ENCODE measurements at regions not wholly inside any gene's neighbourhood (a gene's known extent, or its start where the extent isn't known, plus 50 kb on each side); places are given as distances from the start of the nearest gene placed in this dataset.

DNA sequence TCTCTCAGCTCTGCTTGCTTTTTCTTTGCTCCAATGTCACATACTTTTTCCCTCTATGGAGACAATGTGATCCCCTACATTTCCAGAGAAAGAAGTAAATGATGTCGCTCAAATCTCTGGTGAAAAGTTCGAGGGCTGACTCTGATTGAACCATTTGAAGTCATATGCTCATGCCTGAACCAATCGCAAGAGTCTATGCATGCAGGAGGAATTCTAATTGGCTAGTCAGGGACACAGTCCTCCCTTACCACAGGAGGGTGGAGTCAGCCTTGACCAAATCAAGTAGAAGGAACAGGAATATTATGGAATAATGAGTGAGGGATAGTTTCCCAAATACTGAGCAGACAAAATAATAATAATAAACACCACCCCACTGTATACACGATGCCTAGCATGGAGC, 96.8 kb downstream of the PRLHR start:
- TF ChIP-seq CHD4 (IDR thresholded peaks at IDR 0.05; ENCODE audit: borderline replicate concordance) (no peak), FOSL2 (IDR thresholded peaks at IDR 0.05) (no peak), FOSL2 (CRISPR knock-in tag; IDR thresholded peaks at IDR 0.05) (no peak), ESRRA (IDR thresholded peaks at IDR 0.05; ENCODE audit: borderline replicate concordance, low read length) (no peak), RNF2 (IDR thresholded peaks at IDR 0.05; ENCODE audit: borderline replicate concordance, low read depth) (no peak), NFE2L2 (conservative IDR thresholded peaks at IDR 0.05; ENCODE audit: low read length) (no peak), CHD2 (IDR thresholded peaks at IDR 0.05; ENCODE audit: low read length, partially characterized antibody) (no peak), HDAC2 (IDR thresholded peaks at IDR 0.05) (no peak), HOXA7 (CRISPR knock-in tag; IDR thresholded peaks at IDR 0.05) (no peak), EP300 (IDR thresholded peaks at IDR 0.05) (no peak)
- TF ChIP-seq, protein P1, sequence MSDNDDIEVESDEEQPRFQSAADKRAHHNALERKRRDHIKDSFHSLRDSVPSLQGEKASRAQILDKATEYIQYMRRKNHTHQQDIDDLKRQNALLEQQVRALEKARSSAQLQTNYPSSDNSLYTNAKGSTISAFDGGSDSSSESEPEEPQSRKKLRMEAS (IDR thresholded peaks at IDR 0.05), result no peak
- TF ChIP-seq, protein P2, sequence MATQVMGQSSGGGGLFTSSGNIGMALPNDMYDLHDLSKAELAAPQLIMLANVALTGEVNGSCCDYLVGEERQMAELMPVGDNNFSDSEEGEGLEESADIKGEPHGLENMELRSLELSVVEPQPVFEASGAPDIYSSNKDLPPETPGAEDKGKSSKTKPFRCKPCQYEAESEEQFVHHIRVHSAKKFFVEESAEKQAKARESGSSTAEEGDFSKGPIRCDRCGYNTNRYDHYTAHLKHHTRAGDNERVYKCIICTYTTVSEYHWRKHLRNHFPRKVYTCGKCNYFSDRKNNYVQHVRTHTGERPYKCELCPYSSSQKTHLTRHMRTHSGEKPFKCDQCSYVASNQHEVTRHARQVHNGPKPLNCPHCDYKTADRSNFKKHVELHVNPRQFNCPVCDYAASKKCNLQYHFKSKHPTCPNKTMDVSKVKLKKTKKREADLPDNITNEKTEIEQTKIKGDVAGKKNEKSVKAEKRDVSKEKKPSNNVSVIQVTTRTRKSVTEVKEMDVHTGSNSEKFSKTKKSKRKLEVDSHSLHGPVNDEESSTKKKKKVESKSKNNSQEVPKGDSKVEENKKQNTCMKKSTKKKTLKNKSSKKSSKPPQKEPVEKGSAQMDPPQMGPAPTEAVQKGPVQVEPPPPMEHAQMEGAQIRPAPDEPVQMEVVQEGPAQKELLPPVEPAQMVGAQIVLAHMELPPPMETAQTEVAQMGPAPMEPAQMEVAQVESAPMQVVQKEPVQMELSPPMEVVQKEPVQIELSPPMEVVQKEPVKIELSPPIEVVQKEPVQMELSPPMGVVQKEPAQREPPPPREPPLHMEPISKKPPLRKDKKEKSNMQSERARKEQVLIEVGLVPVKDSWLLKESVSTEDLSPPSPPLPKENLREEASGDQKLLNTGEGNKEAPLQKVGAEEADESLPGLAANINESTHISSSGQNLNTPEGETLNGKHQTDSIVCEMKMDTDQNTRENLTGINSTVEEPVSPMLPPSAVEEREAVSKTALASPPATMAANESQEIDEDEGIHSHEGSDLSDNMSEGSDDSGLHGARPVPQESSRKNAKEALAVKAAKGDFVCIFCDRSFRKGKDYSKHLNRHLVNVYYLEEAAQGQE (IDR thresholded peaks at IDR 0.05), result no peak
- TF ChIP-seq, protein P3, sequence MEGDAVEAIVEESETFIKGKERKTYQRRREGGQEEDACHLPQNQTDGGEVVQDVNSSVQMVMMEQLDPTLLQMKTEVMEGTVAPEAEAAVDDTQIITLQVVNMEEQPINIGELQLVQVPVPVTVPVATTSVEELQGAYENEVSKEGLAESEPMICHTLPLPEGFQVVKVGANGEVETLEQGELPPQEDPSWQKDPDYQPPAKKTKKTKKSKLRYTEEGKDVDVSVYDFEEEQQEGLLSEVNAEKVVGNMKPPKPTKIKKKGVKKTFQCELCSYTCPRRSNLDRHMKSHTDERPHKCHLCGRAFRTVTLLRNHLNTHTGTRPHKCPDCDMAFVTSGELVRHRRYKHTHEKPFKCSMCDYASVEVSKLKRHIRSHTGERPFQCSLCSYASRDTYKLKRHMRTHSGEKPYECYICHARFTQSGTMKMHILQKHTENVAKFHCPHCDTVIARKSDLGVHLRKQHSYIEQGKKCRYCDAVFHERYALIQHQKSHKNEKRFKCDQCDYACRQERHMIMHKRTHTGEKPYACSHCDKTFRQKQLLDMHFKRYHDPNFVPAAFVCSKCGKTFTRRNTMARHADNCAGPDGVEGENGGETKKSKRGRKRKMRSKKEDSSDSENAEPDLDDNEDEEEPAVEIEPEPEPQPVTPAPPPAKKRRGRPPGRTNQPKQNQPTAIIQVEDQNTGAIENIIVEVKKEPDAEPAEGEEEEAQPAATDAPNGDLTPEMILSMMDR (IDR thresholded peaks at IDR 0.05), result no peak

All from A549 (cell line).